H1 (cell line): ENCODE measurements at regions not wholly inside any gene's neighbourhood (a gene's known extent, or its start where the extent isn't known, plus 50 kb on each side); places are given as distances from the start of the nearest gene placed in this dataset.

Experiments
- CTCF ChIA-PET: fragments of 300-600 bp; sonication (Branson Sonifier 250); formaldehyde crosslinking; loops from one replicate; lab custom pipeline; 2021; ENCODE audit not compliant: partially characterized antibody; lab: Charles Lee
- POLR2A ChIA-PET: fragments of 300-600 bp; sonication (Branson Sonifier 250); formaldehyde crosslinking; loops from one replicate; lab custom pipeline; 2021; ENCODE audit warnings: inconsistent platforms; ENCODE audit not compliant: partially characterized antibody; lab: Charles Lee
- DNase-seq, 2 experiments: peaks; one replicate each; pipeline versions ENCODE4 v3.0.0 to v3.0.0-alpha.2; 2010 to 2022; ENCODE audit warnings: low spot score in 2 of 2, low read depth in 1 of 2, mixed read lengths in 1 of 2
- FAIRE-seq: peaks from 2 replicates; lab custom pipeline; 2011; peaks lifted over from hg19 to GRCh38; lab: Jason Lieb, UNC
- H2AFZ ChIP-seq: 2 replicates; pipeline ENCODE4 v1.8.1; 2012; ENCODE audit warnings: low read length, inconsistent platforms
- H2AK5ac ChIP-seq: 2 replicates; pipeline ENCODE4 v1.6.1; 2013; ENCODE audit warnings: low read depth, low read length
- H2BK120ac ChIP-seq: replicated peaks from 2 replicates; pipeline ENCODE3; 2013; ENCODE audit warnings: low read depth, low read length, inconsistent platforms
- H2BK12ac ChIP-seq: 2 replicates; pipeline ENCODE4 v1.6.1; 2013; ENCODE audit warnings: low read depth, low read length
- H2BK15ac ChIP-seq: 2 replicates; pipeline ENCODE4 v1.6.1; 2013; ENCODE audit warnings: low read length
- H2BK20ac ChIP-seq: 2 replicates; pipeline ENCODE4 v1.6.1; 2013; ENCODE audit warnings: low read length
- H2BK5ac ChIP-seq: 2 replicates; pipeline ENCODE4 v1.6.1; 2013; ENCODE audit warnings: low read depth, low read length
- H3K14ac ChIP-seq: 2 replicates; pipeline ENCODE4 v1.6.1; 2013; ENCODE audit warnings: inconsistent platforms; ENCODE audit not compliant: insufficient read length
- H3K18ac ChIP-seq: 2 replicates; pipeline ENCODE4 v1.6.1; 2013; ENCODE audit warnings: low read length; ENCODE audit errors: extremely low read depth
- H3K23ac ChIP-seq: 2 replicates; pipeline ENCODE4 v1.6.1; 2013; ENCODE audit warnings: inconsistent platforms; ENCODE audit not compliant: insufficient read length
- H3K23me2 ChIP-seq: 2 replicates; pipeline ENCODE4 v1.6.1; 2013; ENCODE audit warnings: low read depth, low read length
- H3K27ac ChIP-seq: 2 replicates; pipeline ENCODE4 v1.6.1; 2011; ENCODE audit warnings: low read depth, low read length, inconsistent platforms
- H3K27me3 ChIP-seq, 4 experiments: replicated peaks in 1 of 4; 1 replicate in 1 of 4; 2 replicates in 3 of 4; pipeline versions ENCODE4 v1.6.1 to v1.8.1; 2011 to 2013; ENCODE audit warnings: low read length in 3 of 4, mild to moderate bottlenecking in 3 of 4, inconsistent platforms in 2 of 4, mixed read lengths in 2 of 4, moderate library complexity in 1 of 4; ENCODE audit not compliant: control insufficient read depth in 3 of 4, insufficient read depth in 3 of 4; ENCODE audit errors: extremely low read depth in 1 of 4
- H3K36me3 ChIP-seq, 4 experiments: 2 replicates each; pipeline versions ENCODE4 v1.6.1 to v1.8.1; 2011 to 2013; ENCODE audit warnings: mild to moderate bottlenecking in 4 of 4, low read length in 3 of 4, moderate library complexity in 2 of 4, control low read depth in 1 of 4, inconsistent platforms in 1 of 4; ENCODE audit not compliant: insufficient read depth in 4 of 4, control insufficient read depth in 2 of 4
- H3K4ac ChIP-seq: replicated peaks from 2 replicates; pipeline ENCODE3; 2013; ENCODE audit warnings: low read length, low read depth, mixed read lengths, inconsistent platforms; ENCODE audit not compliant: insufficient read length
- H3K4me1 ChIP-seq, 4 experiments: replicated peaks in 1 of 4; 1 replicate in 1 of 4; 2 replicates in 3 of 4; pipeline versions ENCODE4 v1.6.1 to v1.8.1; 2011 to 2013; ENCODE audit warnings: low read length in 3 of 4, inconsistent platforms in 2 of 4, mixed read lengths in 1 of 4; ENCODE audit not compliant: insufficient read depth in 4 of 4, control insufficient read depth in 3 of 4
- H3K4me2 ChIP-seq, 2 experiments: 2 replicates each; pipeline versions ENCODE4 v1.6.1 to v1.8.1; 2011 to 2013; ENCODE audit warnings: low read depth in 2 of 2, low read length in 2 of 2, control low read depth in 1 of 2, inconsistent platforms in 1 of 2, mild to moderate bottlenecking in 1 of 2; ENCODE audit not compliant: insufficient read depth in 1 of 2
- H3K4me3 ChIP-seq, 4 experiments: fragments of 200-600, 300-600 bp in 1 of 4; sonication (generic), shearing (Covaris generic), sonication (Bioruptor Twin) in 1 of 4; 2 replicates each; pipeline versions ENCODE4 v1.5.1 to v1.8.1; 2011 to 2016; ENCODE audit warnings: low read length in 4 of 4, low read depth in 3 of 4, control low read depth in 2 of 4, inconsistent platforms in 2 of 4, mild to moderate bottlenecking in 2 of 4, mixed read lengths in 1 of 4, moderate library complexity in 1 of 4; ENCODE audit not compliant: insufficient read depth in 2 of 4; ENCODE audit errors: extremely low read depth in 1 of 4
- H3K56ac ChIP-seq: replicated peaks from 2 replicates; pipeline ENCODE3; 2013; ENCODE audit warnings: low read depth, mild to moderate bottlenecking, mixed read lengths, low read length, inconsistent platforms; ENCODE audit not compliant: insufficient read length
- H3K79me1 ChIP-seq: 2 replicates; pipeline ENCODE4 v1.6.1; 2013; ENCODE audit warnings: low read depth, low read length, control low read depth
- H3K79me2 ChIP-seq, 2 experiments: 2 replicates each; pipeline versions ENCODE4 v1.6.1 to v1.8.1; 2012 to 2013; ENCODE audit warnings: low read length in 2 of 2, mild to moderate bottlenecking in 2 of 2, inconsistent platforms in 1 of 2; ENCODE audit not compliant: insufficient read depth in 2 of 2, control insufficient read depth in 1 of 2
- H3K9ac ChIP-seq, 4 experiments: replicated peaks in 1 of 4; 1 replicate in 1 of 4; 2 replicates in 3 of 4; pipeline versions ENCODE4 v1.6.1 to v1.8.1; 2011 to 2013; ENCODE audit warnings: low read depth in 3 of 4, low read length in 3 of 4, control low read depth in 2 of 4, mild to moderate bottlenecking in 2 of 4, moderate library complexity in 2 of 4, inconsistent platforms in 1 of 4; ENCODE audit errors: extremely low read depth in 1 of 4
- H3K9me3 ChIP-seq, 2 experiments: 2 replicates each; pipeline versions ENCODE4 v1.6.1 to v1.8.1; 2012 to 2013; ENCODE audit warnings: mild to moderate bottlenecking in 2 of 2, moderate library complexity in 2 of 2, control low read depth in 1 of 2, inconsistent platforms in 1 of 2, low read depth in 1 of 2, low read length in 1 of 2, mixed read lengths in 1 of 2; ENCODE audit not compliant: insufficient read depth in 2 of 2
- H4K20me1 ChIP-seq, 2 experiments: replicated peaks in 1 of 2; 2 replicates each; pipeline versions ENCODE3 to v1.8.1; 2011 to 2013; ENCODE audit warnings: inconsistent platforms in 2 of 2, low read length in 2 of 2, mild to moderate bottlenecking in 1 of 2; ENCODE audit not compliant: insufficient read depth in 2 of 2, control insufficient read depth in 1 of 2
- H4K5ac ChIP-seq: 2 replicates; pipeline ENCODE4 v1.6.1; 2013; ENCODE audit warnings: low read length, low read depth, mixed read lengths, inconsistent platforms; ENCODE audit not compliant: insufficient read length
- H4K8ac ChIP-seq: 2 replicates; pipeline ENCODE4 v1.8.0; 2013; ENCODE audit warnings: mild to moderate bottlenecking, moderate library complexity, low read length, inconsistent platforms; ENCODE audit not compliant: insufficient read depth; ENCODE audit errors: extremely low read depth
- H4K91ac ChIP-seq: replicated peaks from 2 replicates; pipeline ENCODE3; 2013; ENCODE audit warnings: low read length, mixed read lengths, inconsistent platforms; ENCODE audit not compliant: insufficient read length
- ASH2L ChIP-seq: fragments of 200-600, 300-600 bp; sonication (generic); IDR thresholded peaks from one replicate; pipeline ENCODE4 v1.7.1; 2017; ENCODE audit warnings: low read length
- ATF2 ChIP-seq: IDR thresholded peaks from 2 replicates; pipeline ENCODE4 v1.6.1; 2012; ENCODE audit warnings: low read length, inconsistent platforms
- CHD2 ChIP-seq: IDR thresholded peaks from 2 replicates; pipeline ENCODE4 v1.6.1; 2012; ENCODE audit warnings: low read length, improper control_type of control experiment
- E2F6 ChIP-seq: IDR thresholded peaks from 2 replicates; pipeline ENCODE4 v1.6.1; 2012; ENCODE audit warnings: inconsistent platforms
- GABPA ChIP-seq: IDR thresholded peaks from 2 replicates; pipeline ENCODE4 v1.6.1; 2011; ENCODE audit warnings: mild to moderate bottlenecking, low read length, moderate library complexity, borderline replicate concordance; ENCODE audit not compliant: insufficient read depth
- GTF2F1 ChIP-seq: IDR thresholded peaks from 2 replicates; pipeline ENCODE4 v1.6.1; 2012; ENCODE audit warnings: low read depth, low read length, improper control_type of control experiment, borderline replicate concordance
- NRF1 ChIP-seq: IDR thresholded peaks from 2 replicates; pipeline ENCODE4 v1.6.1; 2011; ENCODE audit warnings: mild to moderate bottlenecking, low read depth, low read length, improper control_type of control experiment
- POU5F1 ChIP-seq: IDR thresholded peaks from 2 replicates; pipeline ENCODE4 v1.6.1; 2011; ENCODE audit warnings: low read depth, mild to moderate bottlenecking, low read length, moderate library complexity
- RXRA ChIP-seq: IDR thresholded peaks from 2 replicates; pipeline ENCODE4 v1.6.1; 2011; ENCODE audit warnings: low read depth, mild to moderate bottlenecking, low read length, moderate library complexity; ENCODE audit not compliant: insufficient read depth
- SRF ChIP-seq: IDR thresholded peaks from 2 replicates; pipeline ENCODE4 v1.6.1; 2011; ENCODE audit warnings: mild to moderate bottlenecking, low read depth, low read length, moderate library complexity
- SUZ12 ChIP-seq: fragments of 200-600 bp; sonication (generic); IDR thresholded peaks from 2 replicates; pipeline ENCODE4 v1.6.1; 2012; ENCODE audit warnings: mild to moderate bottlenecking, inconsistent platforms, low read length, moderate library complexity, mixed read lengths
- WGBS, 2 experiments: shearing (Covaris generic) in 1 of 2; methylation state at CpG; one replicate each; pipeline versions ENCODE4 v1.1.6 to v1.1.7; 2013 to 2015; ENCODE audit warnings: low lambda C conversion rate in 2 of 2, mixed read lengths in 2 of 2, inconsistent platforms in 1 of 2, low coverage in 1 of 2, missing lambda C conversion rate in 1 of 2; ENCODE audit not compliant: insufficient replicate concordance in 2 of 2, insufficient coverage in 1 of 2, insufficient read length in 1 of 2; ENCODE audit errors: extremely low coverage in 1 of 2, missing lambda C conversion rate in 1 of 2; 5-methylcytosine and 5-hydroxymethylcytosine counted together

DNA sequence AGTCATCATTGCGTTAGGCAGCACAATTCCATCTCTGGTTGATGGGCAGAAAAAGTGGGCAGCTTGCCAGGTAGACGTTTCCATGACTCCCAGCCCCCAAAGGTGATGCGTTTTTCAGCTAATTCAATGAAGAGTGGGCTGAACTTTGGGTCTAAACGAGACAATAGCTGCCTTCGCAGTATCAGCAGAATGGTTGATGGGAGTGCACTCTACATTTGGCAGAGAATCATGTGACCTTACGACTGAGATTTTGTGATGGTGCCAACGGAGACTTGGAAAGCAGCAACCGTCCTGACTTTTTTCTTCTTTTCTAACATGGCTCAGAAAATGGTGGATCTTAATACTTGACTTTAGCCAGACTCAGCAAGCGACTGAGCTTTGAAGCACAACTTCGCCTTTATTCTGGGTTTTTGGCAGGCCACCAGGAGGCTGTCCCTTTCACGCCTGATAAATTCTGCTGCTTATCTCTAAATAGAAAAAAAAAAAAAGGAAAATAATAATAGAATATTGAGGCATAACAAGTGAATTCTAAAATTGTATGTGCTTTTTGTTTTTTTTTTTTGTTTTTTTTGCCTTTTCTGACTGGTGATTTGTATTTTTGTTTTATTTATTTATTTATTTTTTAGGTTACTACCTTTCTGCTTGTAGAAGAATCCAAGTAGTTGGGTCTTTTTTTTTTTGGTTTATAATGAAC lies 804.8 kb downstream of the USP25 start:
- H3K4me2 ChIP-seq = no peak overlapping the region
- no peak overlapping the region for H4K5ac ChIP-seq
- H4K91ac ChIP-seq = no peak overlapping the region
- H2AK5ac ChIP-seq = no peak overlapping the region
- H3K23me2 ChIP-seq = no peaks in the 10 kb centered on the region
- H2AFZ ChIP-seq = peak overlapping the region; percentile 57; the same call in 1 of the 2 replicates
- H3K18ac ChIP-seq = no peak overlapping the region
- H3K27ac ChIP-seq = no peak overlapping the region
- no peak overlapping the region for H2BK15ac ChIP-seq
- no peaks in the 10 kb centered on the region for H3K79me1 ChIP-seq
- no peak overlapping the region for H4K8ac ChIP-seq
- no peak overlapping the region for H2BK20ac ChIP-seq
- H3K27me3 ChIP-seq = no peaks in the 10 kb centered on the region
- DNase-seq (no peak), FAIRE-seq (no peak)
- no peak overlapping the region for H2BK12ac ChIP-seq
- H3K14ac ChIP-seq = no peak overlapping the region
- no peaks in the 10 kb centered on the region for H3K9me3 ChIP-seq
- no peak overlapping the region for H3K4me3 ChIP-seq
- 86% methylated on average over 11 of the region's 11 CpGs; no CpG with 5 or more reads in 1 of the 2 experiments for WGBS, 2 experiments
- H2BK120ac ChIP-seq = no peak overlapping the region
- H3K79me2 ChIP-seq = no peaks in the 10 kb centered on the region
- CTCF ChIA-PET = interaction anchor here (0.9 kb wide), 1 partner anchor 74 kb away, joined by 3 read pairs; no protein-coding TSS in a partner anchor
- no peak overlapping the region for H3K23ac ChIP-seq
- H2BK5ac ChIP-seq = no peak overlapping the region
- H3K56ac ChIP-seq = no peak overlapping the region
- POLR2A ChIA-PET = no interaction called here
- H3K4me1 ChIP-seq = peaks cover 0 to 2% (median 0%) of the 10 kb centered on the region in 4 experiments; a peak in 1 of 7 replicates
- no peak overlapping the region; a peak in 1 of 7 replicates for H3K9ac ChIP-seq
- H3K4ac ChIP-seq = no peak overlapping the region
- H4K20me1 ChIP-seq = no peaks in the 10 kb centered on the region
- H3K36me3 ChIP-seq = no peaks in the 10 kb centered on the region
- no peak for TF ChIP-seq GTF2F1
- no peak for TF ChIP-seq SUZ12
- no peak for TF ChIP-seq GABPA
- no peak for TF ChIP-seq SRF
- no peak for TF ChIP-seq ATF2
- TF ChIP-seq RXRA = no peak
- no peak for TF ChIP-seq ASH2L
- no peak for TF ChIP-seq NRF1
- TF ChIP-seq CHD2 = no peak
- no peak for TF ChIP-seq POU5F1
- TF ChIP-seq E2F6 = no peak
